Keratinocyte (primary cell): ENCODE measurements at regions not wholly inside any gene's neighbourhood (a gene's known extent, or its start where the extent isn't known, plus 50 kb on each side); places are given as distances from the start of the nearest gene placed in this dataset.

Experiments
- DNase-seq: peaks from one replicate; pipeline ENCODE4 v3.0.0-alpha.2; 2011; ENCODE audit warnings: low read depth, missing footprints, low spot score
- FAIRE-seq: peaks from 2 replicates; lab custom pipeline; 2011; peaks lifted over from hg19 to GRCh38; lab: Jason Lieb, UNC
- H2AFZ ChIP-seq: 2 replicates; pipeline ENCODE4 v1.6.0; 2012; ENCODE audit warnings: low read length, control low read depth, inconsistent platforms; ENCODE audit not compliant: control insufficient read depth
- H3K27ac ChIP-seq: 2 replicates; pipeline ENCODE4 v1.5.1; 2011; ENCODE audit warnings: low read length; ENCODE audit not compliant: control insufficient read depth, insufficient read depth
- H3K27me3 ChIP-seq: 3 replicates; pipeline ENCODE4 v1.6.0; 2011; ENCODE audit warnings: low read length; ENCODE audit not compliant: control insufficient read depth, insufficient read depth; ENCODE audit errors: extremely low read depth
- H3K36me3 ChIP-seq, 2 experiments: 2 replicates in 1 of 2; 3 replicates in 1 of 2; pipeline ENCODE4 v1.5.1; 2011; ENCODE audit warnings: low read length in 2 of 2, mild to moderate bottlenecking in 1 of 2; ENCODE audit not compliant: control insufficient read depth in 2 of 2, insufficient read depth in 2 of 2; ENCODE audit errors: extremely low read depth in 1 of 2
- H3K4me1 ChIP-seq: 3 replicates; pipeline ENCODE4 v1.5.1; 2011; ENCODE audit warnings: low read length; ENCODE audit not compliant: control insufficient read depth, insufficient read depth; ENCODE audit errors: extremely low read depth
- H3K4me2 ChIP-seq: 3 replicates; pipeline ENCODE4 v1.6.0; 2011; ENCODE audit warnings: low read depth, low read length; ENCODE audit not compliant: control insufficient read depth, insufficient read depth; ENCODE audit errors: extremely low read depth
- H3K4me3 ChIP-seq, 3 experiments: fragments of 200-600 bp in 1 of 3; sonication (generic) in 1 of 3; 2 replicates in 2 of 3; 3 replicates in 1 of 3; pipeline ENCODE4 v1.5.1; 2011 to 2016; ENCODE audit warnings: low read length in 3 of 3, mild to moderate bottlenecking in 3 of 3, control low read depth in 2 of 3, inconsistent platforms in 1 of 3, low read depth in 1 of 3, mixed read lengths in 1 of 3, mixed run types in 1 of 3, moderate library complexity in 1 of 3; ENCODE audit not compliant: control insufficient read depth in 2 of 3, insufficient read depth in 2 of 3; ENCODE audit errors: extremely low read depth in 1 of 3
- H3K79me2 ChIP-seq: 2 replicates; pipeline ENCODE4 v1.6.0; 2012; ENCODE audit warnings: low read length; ENCODE audit not compliant: control insufficient read depth, insufficient read depth
- H3K9ac ChIP-seq: 3 replicates; pipeline ENCODE4 v1.6.0; 2011; ENCODE audit warnings: low read length; ENCODE audit not compliant: control insufficient read depth, insufficient read depth; ENCODE audit errors: extremely low read depth
- H3K9me1 ChIP-seq: 3 replicates; pipeline ENCODE4 v1.6.0; 2011; ENCODE audit warnings: low read length; ENCODE audit not compliant: control insufficient read depth, insufficient read depth; ENCODE audit errors: extremely low read depth
- H3K9me3 ChIP-seq: 2 replicates; pipeline ENCODE4 v1.5.1; 2012; ENCODE audit warnings: low read depth, low read length; ENCODE audit not compliant: control insufficient read depth
- H4K20me1 ChIP-seq: 3 replicates; pipeline ENCODE4 v1.6.0; 2011; ENCODE audit warnings: low read length; ENCODE audit not compliant: control insufficient read depth, insufficient read depth; ENCODE audit errors: extremely low read depth
- EZH2 ChIP-seq: IDR thresholded peaks from one replicate; pipeline ENCODE4 v1.6.1; 2012; ENCODE audit warnings: inconsistent platforms, mild to moderate bottlenecking, low read length, moderate library complexity
- dilution Hi-C: fragments of 300-500 bp; cut with MboI; formaldehyde crosslinking; loops from one replicate; pipeline ENCODE4 v1.7.0; 2020; ENCODE audit warnings: low sequenced_read_pairs; ENCODE audit not compliant: extremely low pct_ligation_motif_present
- TF ChIP-seq, protein P1 (sequence below), 3 experiments: IDR thresholded peaks in 1 of 3; conservative IDR thresholded peaks in 1 of 3; optimal IDR thresholded peaks in 1 of 3; 2 replicates in 2 of 3; 3 replicates in 1 of 3; pipeline versions ENCODE3 to v1.5.1; 2011; ENCODE audit warnings: low read length in 3 of 3, mild to moderate bottlenecking in 3 of 3, moderate library complexity in 2 of 3, control low read depth in 1 of 3, inconsistent platforms in 1 of 3; ENCODE audit not compliant: insufficient read depth in 2 of 3; ENCODE audit errors: extremely low read depth in 1 of 3

DNA sequence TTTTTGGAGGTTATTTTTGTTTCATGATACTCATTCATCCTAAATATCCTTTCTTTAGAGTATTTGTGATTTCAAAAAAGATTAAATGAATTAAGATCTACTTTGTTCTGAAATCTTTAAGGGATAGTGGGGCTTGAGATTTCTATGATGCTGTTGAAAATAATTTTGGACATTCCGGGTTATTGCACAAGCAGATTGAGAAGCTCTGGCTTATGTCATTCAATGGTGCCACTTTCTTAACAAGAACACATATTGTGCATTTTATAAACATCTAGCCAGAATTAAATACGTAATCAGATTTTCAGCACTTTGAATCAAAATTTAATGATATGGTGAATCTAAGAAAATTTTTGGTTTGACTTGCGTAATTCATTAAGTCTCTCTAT is 207.7 kb upstream of the COL3A1 start:
- Histone ChIP-seq H3K9ac (no peak overlapping the region), H3K79me2 (no peaks in the 10 kb centered on the region), H4K20me1 (no peaks in the 10 kb centered on the region), H3K9me1 (no peaks in the 10 kb centered on the region), H3K9me3 (no peaks in the 10 kb centered on the region), H3K27ac (no peak overlapping the region), H2AFZ (no peak overlapping the region), H3K4me3 (no peak overlapping the region), H3K4me2 (no peak overlapping the region), H3K36me3 (no peaks in the 10 kb centered on the region), H3K27me3 (no peaks in the 10 kb centered on the region), H3K4me1 (no peaks in the 10 kb centered on the region)
- dilution Hi-C loops: no loop called here
- TF ChIP-seq EZH2: no peak
- TF ChIP-seq, protein P1, sequence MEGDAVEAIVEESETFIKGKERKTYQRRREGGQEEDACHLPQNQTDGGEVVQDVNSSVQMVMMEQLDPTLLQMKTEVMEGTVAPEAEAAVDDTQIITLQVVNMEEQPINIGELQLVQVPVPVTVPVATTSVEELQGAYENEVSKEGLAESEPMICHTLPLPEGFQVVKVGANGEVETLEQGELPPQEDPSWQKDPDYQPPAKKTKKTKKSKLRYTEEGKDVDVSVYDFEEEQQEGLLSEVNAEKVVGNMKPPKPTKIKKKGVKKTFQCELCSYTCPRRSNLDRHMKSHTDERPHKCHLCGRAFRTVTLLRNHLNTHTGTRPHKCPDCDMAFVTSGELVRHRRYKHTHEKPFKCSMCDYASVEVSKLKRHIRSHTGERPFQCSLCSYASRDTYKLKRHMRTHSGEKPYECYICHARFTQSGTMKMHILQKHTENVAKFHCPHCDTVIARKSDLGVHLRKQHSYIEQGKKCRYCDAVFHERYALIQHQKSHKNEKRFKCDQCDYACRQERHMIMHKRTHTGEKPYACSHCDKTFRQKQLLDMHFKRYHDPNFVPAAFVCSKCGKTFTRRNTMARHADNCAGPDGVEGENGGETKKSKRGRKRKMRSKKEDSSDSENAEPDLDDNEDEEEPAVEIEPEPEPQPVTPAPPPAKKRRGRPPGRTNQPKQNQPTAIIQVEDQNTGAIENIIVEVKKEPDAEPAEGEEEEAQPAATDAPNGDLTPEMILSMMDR (optimal IDR thresholded peaks at IDR 0.05 in 1 of 3, IDR thresholded peaks at IDR 0.05 in 1 of 3, conservative IDR thresholded peaks at IDR 0.05 in 1 of 3; ENCODE audit: extremely low read depth in 1 of 3, insufficient read depth in 2 of 3, low read length in 3 of 3): no peak
- DNase-seq (no peak), FAIRE-seq (no peak)

DNA sequence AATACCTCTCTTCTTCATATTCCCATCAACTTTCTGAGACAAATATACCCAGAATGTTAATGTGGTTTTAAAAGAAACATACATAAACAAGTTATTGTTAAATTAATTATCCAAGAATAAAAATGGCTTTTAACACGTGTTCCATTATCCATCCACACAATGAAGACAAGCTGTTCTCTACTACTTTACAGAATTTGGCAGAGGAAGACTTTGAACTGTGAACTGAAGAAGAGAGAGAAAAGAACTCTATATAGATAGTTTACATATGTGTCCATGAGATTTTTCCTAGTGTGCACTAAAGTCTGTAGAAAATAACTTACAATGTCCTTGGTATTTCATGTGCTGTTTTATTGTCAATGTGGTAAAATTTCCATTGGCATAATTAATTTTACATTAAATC is 207.0 kb upstream of the COL3A1 start:
- H3K27me3 ChIP-seq: no peaks in the 10 kb centered on the region
- no peak overlapping the region for H3K9ac ChIP-seq
- no peaks in the 10 kb centered on the region for H3K79me2 ChIP-seq
- no peak for TF ChIP-seq EZH2
- TF ChIP-seq, protein P1 (optimal IDR thresholded peaks at IDR 0.05 in 1 of 3, IDR thresholded peaks at IDR 0.05 in 1 of 3, conservative IDR thresholded peaks at IDR 0.05 in 1 of 3; ENCODE audit: extremely low read depth in 1 of 3, insufficient read depth in 2 of 3, low read length in 3 of 3): no peak
- no peaks in the 10 kb centered on the region for H4K20me1 ChIP-seq
- H2AFZ ChIP-seq: no peak overlapping the region
- H3K4me2 ChIP-seq: no peak overlapping the region
- DNase-seq (no peak), FAIRE-seq (no peak)
- H3K4me3 ChIP-seq: no peak overlapping the region
- H3K27ac ChIP-seq: no peak overlapping the region
- no peaks in the 10 kb centered on the region for H3K9me1 ChIP-seq
- H3K36me3 ChIP-seq: no peaks in the 10 kb centered on the region
- dilution Hi-C loops: no loop called here
- no peaks in the 10 kb centered on the region for H3K4me1 ChIP-seq
- H3K9me3 ChIP-seq: no peaks in the 10 kb centered on the region
